ENCODE measurements at regions not wholly inside any gene's neighbourhood (a gene's known extent, or its start where the extent isn't known, plus 50 kb on each side); places are given as distances from the start of the nearest gene placed in this dataset.

DNA sequence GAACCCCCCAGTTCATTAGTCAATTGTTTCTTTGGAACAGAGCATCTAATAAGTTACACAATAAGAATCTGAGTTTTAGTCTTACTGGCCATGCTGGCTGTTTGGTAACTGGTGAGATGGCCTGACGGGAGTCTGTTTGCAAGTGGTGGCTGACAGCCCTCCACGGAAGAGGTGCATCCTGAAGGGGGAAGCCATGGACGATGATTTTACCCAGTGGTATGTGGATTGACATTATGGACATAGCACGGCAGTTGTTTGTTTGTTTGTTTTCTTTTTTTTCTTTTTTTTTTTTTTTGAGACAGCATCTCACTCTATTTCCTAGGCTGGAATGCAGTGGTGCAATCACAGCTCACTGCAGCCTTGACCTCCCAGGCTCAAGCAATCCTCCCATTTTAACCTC lies 156.0 kb downstream of the RPLP1 start:
- DNase-seq (ENCODE audit: low read depth), result no peak
- TF ChIP-seq, protein P1, sequence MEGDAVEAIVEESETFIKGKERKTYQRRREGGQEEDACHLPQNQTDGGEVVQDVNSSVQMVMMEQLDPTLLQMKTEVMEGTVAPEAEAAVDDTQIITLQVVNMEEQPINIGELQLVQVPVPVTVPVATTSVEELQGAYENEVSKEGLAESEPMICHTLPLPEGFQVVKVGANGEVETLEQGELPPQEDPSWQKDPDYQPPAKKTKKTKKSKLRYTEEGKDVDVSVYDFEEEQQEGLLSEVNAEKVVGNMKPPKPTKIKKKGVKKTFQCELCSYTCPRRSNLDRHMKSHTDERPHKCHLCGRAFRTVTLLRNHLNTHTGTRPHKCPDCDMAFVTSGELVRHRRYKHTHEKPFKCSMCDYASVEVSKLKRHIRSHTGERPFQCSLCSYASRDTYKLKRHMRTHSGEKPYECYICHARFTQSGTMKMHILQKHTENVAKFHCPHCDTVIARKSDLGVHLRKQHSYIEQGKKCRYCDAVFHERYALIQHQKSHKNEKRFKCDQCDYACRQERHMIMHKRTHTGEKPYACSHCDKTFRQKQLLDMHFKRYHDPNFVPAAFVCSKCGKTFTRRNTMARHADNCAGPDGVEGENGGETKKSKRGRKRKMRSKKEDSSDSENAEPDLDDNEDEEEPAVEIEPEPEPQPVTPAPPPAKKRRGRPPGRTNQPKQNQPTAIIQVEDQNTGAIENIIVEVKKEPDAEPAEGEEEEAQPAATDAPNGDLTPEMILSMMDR (conservative IDR thresholded peaks at IDR 0.05; ENCODE audit: control insufficient read depth, insufficient read depth, low read depth, low read length), result no peak
- no peak overlapping the region for H3K4me3 ChIP-seq (ENCODE audit: control insufficient read depth, low read depth, low read length)

DNA sequence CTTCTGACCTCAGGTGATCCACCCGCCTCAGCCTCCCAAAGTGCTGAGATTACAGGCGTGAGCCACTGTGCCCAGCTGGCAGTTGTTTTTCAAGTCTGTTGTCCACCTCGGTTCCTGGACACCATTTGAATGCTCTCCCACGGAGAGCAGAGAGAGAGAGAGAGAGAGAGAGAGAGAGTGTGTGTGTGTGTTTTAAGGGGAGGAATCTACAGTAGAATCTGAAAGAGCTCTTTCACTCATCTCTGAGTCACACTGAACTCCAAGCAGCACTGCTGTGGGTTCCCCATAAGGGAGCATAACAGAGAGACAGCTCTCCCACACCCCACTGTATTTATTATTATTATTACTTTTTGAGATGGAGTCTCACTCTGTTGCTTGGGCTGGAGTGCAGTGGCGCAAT lies 156.6 kb downstream of the RPLP1 start:
- H3K4me3 ChIP-seq (ENCODE audit: control insufficient read depth, low read depth, low read length), result no peak overlapping the region
- DNase-seq (ENCODE audit: low read depth), result peak; percentile 29
- TF ChIP-seq, protein P1 (conservative IDR thresholded peaks at IDR 0.05; ENCODE audit: control insufficient read depth, insufficient read depth, low read depth, low read length), result no peak

DNA sequence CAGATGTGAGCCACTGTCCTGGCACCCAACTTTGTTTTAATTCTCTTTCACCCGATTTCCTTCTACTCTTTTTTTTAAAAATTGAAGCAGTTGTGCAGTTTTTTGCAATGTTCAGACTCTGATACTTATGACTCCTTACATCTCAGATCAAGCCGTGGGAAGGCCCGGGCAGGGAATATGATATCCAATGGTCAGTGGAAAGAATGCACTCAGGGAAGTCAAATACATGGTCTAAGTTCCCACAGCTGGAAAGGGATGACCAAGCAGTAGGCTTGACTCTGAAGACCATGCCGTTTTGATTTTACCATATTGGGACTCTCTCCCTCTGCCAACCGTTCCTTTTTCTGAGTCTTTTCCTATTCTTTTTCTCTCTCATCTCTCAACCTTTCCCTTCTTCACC lies 157.2 kb downstream of the RPLP1 start:
- TF ChIP-seq, protein P1 (conservative IDR thresholded peaks at IDR 0.05; ENCODE audit: control insufficient read depth, insufficient read depth, low read depth, low read length), result no peak
- DNase-seq (ENCODE audit: low read depth), result no peak
- H3K4me3 ChIP-seq (ENCODE audit: control insufficient read depth, low read depth, low read length), result no peak overlapping the region

DNA sequence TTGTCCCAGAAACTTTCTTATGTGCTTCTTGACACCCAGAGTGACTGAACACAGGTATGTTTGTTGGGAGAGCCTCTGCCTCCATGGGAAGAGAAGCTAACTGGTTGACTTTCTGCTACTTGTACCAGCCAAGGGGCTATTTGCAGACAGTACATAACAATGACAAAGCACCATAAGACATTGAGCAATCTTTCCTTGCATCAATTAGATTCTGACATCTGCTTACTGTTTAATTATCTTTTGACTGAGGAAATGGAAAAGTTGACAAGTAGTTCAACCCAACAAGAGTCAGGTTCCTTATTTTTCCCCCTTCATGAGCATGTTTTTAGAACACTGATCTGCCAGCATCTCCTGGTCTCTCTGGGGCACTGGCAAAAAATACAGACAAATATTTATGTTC lies 157.7 kb downstream of the RPLP1 start:
- DNase-seq (ENCODE audit: low read depth), result no peak
- TF ChIP-seq, protein P1 (conservative IDR thresholded peaks at IDR 0.05; ENCODE audit: control insufficient read depth, insufficient read depth, low read depth, low read length), result no peak
- no peak overlapping the region for H3K4me3 ChIP-seq (ENCODE audit: control insufficient read depth, low read depth, low read length)

DNA sequence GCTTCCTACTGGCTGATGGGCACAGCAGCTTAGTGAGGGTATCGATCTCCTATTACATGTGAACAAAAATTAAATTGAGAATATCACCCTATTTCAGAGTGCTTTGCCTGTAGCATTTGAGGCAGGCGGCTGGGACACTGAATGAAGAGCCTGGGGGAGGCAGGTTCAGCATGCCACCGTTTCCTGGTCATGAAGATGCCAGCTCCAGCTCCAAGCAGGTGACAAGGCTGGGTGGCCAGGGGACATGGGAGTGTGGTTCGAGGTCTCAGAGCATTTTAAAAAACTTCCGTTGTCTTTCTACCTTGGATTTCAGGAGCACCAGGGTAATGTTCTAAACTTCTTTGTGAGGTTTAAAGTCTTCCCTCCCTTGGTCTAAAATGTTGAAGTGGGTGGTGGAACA lies 158.2 kb downstream of the RPLP1 start:
- TF ChIP-seq, protein P1 (conservative IDR thresholded peaks at IDR 0.05; ENCODE audit: control insufficient read depth, insufficient read depth, low read depth, low read length), result no peak
- DNase-seq (ENCODE audit: low read depth), result no peak

DNA sequence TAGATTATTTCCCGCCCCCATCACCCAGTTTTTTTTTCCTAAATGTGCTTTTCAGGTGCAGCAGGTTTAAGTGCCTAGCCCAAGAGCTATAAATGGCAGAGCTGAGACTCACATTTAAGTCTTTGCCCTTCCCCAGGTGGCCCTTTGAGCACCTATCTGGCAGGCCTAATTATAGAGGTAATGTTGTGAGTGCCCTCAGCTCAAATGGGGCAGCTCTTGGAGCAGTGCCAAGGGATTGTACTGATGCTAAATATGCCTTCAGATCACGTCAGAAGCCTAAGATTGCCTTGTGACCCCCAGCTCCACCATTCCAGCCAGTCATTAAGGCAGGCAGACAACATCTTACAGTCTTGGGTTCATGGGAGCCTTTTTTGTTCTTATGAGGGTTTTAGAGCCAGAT lies 159.5 kb downstream of the RPLP1 start:
- DNase-seq (ENCODE audit: low read depth), result no peak
- TF ChIP-seq, protein P1 (conservative IDR thresholded peaks at IDR 0.05; ENCODE audit: control insufficient read depth, insufficient read depth, low read depth, low read length), result no peak
- no peak overlapping the region for H3K4me3 ChIP-seq (ENCODE audit: control insufficient read depth, low read depth, low read length)

More for the DNA sequence above, 158.2 kb downstream of the RPLP1 start:
- no peak overlapping the region for H3K4me3 ChIP-seq (ENCODE audit: control insufficient read depth, low read depth, low read length)

DNA sequence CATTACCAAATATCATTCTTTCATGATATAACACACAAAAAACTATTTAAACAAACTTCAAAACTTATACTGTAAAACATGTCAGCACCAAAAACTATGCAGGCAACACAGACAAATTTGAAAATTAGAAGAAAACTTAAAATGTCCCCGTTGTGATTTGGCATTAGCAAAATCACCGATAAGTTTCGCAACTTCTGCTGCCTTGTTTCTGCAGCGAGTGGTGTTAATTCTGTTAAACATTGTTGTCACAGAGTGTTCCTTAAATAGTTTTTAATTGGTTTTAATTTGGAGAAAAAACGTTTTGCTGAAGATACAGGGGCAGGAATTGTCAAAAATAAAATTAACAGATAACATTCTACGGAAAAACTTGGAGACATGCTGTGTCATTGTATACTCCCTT lies 160.6 kb downstream of the RPLP1 start:
- H3K4me3 ChIP-seq (ENCODE audit: control insufficient read depth, low read depth, low read length), result no peak overlapping the region
- TF ChIP-seq, protein P1 (conservative IDR thresholded peaks at IDR 0.05; ENCODE audit: control insufficient read depth, insufficient read depth, low read depth, low read length), result no peak
- no peak for DNase-seq (ENCODE audit: low read depth)

Data from fibroblast of mammary gland (primary cell).